IPS DF 6.9 (cell line): ENCODE measurements at regions not wholly inside any gene's neighbourhood (a gene's known extent, or its start where the extent isn't known, plus 50 kb on each side); places are given as distances from the start of the nearest gene placed in this dataset.

Experiments used
- DNase-seq: peaks from one replicate; pipeline ENCODE4 v3.0.0-alpha.2; 2013; ENCODE audit warnings: low read depth, low spot score
- H3K27ac ChIP-seq: one replicate; pipeline ENCODE4 v1.5.1; 2013; ENCODE audit warnings: low read length, control low read depth
- H3K27me3 ChIP-seq: 2 replicates; pipeline ENCODE4 v1.6.1; 2013; ENCODE audit warnings: mild to moderate bottlenecking, low read length; ENCODE audit not compliant: control insufficient read depth, insufficient read depth
- H3K36me3 ChIP-seq: 2 replicates; pipeline ENCODE4 v1.6.1; 2013; ENCODE audit warnings: low read length; ENCODE audit not compliant: control insufficient read depth, insufficient read depth
- H3K4me1 ChIP-seq: 2 replicates; pipeline ENCODE4 v1.6.1; 2013; ENCODE audit warnings: low read length; ENCODE audit not compliant: control insufficient read depth, insufficient read depth
- H3K4me3 ChIP-seq: 2 replicates; pipeline ENCODE4 v1.5.1; 2013; ENCODE audit warnings: mild to moderate bottlenecking, low read length
- H3K9me3 ChIP-seq: 2 replicates; pipeline ENCODE4 v1.6.1; 2013; ENCODE audit warnings: low read length, inconsistent platforms; ENCODE audit not compliant: control insufficient read depth, insufficient read depth
- WGBS: extraction: QIAGEN DNeasy Blood & Tissue Kit; methylation state at CpG from one replicate; pipeline ENCODE4 v1.1.7; 2013; ENCODE audit warnings: mixed read lengths, missing lambda C conversion rate; ENCODE audit not compliant: insufficient read length, insufficient coverage; 5-methylcytosine and 5-hydroxymethylcytosine counted together

GRCh38 chr13:30034458-30034795 is 184.0 kb upstream of the UBL3 start:
- WGBS: no CpG with 5 or more reads among the region's 3 CpGs
- no peaks in the 10 kb centered on the region for H3K9me3 ChIP-seq
- H3K36me3 ChIP-seq: no peaks in the 10 kb centered on the region
- H3K27me3 ChIP-seq: no peaks in the 10 kb centered on the region
- no peaks in the 10 kb centered on the region for H3K4me1 ChIP-seq
- no peak for DNase-seq
- no peak overlapping the region for H3K4me3 ChIP-seq
- H3K27ac ChIP-seq: no peak overlapping the region

DNA sequence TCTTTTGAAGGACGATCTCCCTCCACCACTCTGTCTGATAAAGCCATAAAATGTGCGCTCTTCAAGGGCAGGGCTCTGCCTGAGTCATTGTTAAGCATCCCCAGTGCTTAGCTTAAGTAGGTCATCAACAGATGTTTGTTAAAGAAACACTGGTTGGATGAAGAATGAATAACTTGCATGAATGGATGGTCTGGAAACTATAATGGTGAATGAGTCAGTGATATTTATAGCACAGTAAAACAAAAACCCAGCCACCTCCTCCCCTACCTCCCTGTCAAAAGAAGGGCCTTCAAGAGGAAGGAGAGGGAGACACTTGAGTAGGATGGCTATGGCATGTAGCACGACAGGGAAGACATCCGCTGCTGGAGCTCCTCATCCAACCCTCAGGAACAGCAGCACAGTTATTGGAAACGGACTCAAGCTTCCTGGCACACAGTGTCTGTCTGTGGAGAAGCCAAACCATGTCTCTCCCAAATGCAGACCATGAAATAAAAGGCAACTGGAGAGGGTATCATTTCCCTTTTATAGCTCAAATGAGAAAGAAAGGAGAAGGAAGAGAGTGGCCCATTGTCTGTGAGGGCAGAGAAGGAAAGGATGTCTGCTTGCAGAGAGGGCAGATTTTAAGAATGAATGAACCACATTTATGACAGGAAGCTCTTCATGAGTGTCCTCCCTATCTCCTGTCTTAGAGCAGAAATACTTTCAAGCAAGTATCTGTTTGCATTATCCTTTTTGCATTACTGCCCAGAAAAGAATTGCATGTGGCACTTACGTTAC is 183.5 kb upstream of the UBL3 start:
- Histone ChIP-seq H3K4me3 (no peak overlapping the region), H3K27ac (no peak overlapping the region), H3K27me3 (no peaks in the 10 kb centered on the region), H3K4me1 (no peaks in the 10 kb centered on the region), H3K36me3 (no peaks in the 10 kb centered on the region), H3K9me3 (no peaks in the 10 kb centered on the region)
- no CpG with 5 or more reads among the region's 6 CpGs for WGBS
- no peak for DNase-seq

- Histone ChIP-seq H3K36me3 (no peaks in the 10 kb centered on the region), H3K9me3 (no peaks in the 10 kb centered on the region), H3K27ac (no peak overlapping the region), H3K4me1 (no peaks in the 10 kb centered on the region), H3K27me3 (no peaks in the 10 kb centered on the region), H3K4me3 (no peak overlapping the region)
- no peak for DNase-seq
- no CpG with 5 or more reads among the region's 4 CpGs for WGBS
These were observed 181.8 kb upstream of the UBL3 start for GRCh38 chr13:30032263-30032662.

DNA sequence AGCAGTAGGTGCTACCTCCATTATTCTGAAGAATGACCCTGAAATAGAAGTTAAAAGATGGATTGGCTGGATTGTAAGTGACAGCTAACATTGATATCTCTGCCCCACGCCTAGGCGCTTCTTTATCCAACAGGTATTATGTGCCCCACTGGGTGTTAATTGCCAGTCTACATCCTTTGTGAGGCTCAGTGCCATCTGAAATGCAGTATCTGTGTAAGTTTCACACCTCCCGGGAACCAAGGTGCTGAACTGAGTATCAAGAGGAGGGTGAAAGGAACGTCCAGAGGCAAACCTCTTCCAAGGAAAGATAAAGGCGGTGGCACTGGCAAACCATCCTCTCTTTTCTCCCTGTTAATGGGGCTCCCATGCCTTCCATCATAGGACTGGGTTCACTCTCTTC is 181.1 kb upstream of the UBL3 start:
- H3K27me3 ChIP-seq: no peaks in the 10 kb centered on the region
- H3K36me3 ChIP-seq: no peaks in the 10 kb centered on the region
- no peak overlapping the region for H3K4me3 ChIP-seq
- no peaks in the 10 kb centered on the region for H3K4me1 ChIP-seq
- H3K27ac ChIP-seq: no peak overlapping the region
- DNase-seq: no peak
- no CpG with 5 or more reads among the region's 5 CpGs for WGBS
- H3K9me3 ChIP-seq: no peaks in the 10 kb centered on the region

- no peak for DNase-seq
- Histone ChIP-seq H3K36me3 (no peaks in the 10 kb centered on the region), H3K4me3 (no peak overlapping the region), H3K4me1 (no peaks in the 10 kb centered on the region), H3K27ac (no peak overlapping the region), H3K9me3 (no peaks in the 10 kb centered on the region), H3K27me3 (no peaks in the 10 kb centered on the region)
- WGBS: no CpG with 5 or more reads among the region's 4 CpGs
These were observed 179.8 kb upstream of the UBL3 start for GRCh38 chr13:30030141-30030750.

- WGBS: no CpG with 5 or more reads among the region's 6 CpGs
- no peak overlapping the region for H3K4me3 ChIP-seq
- H3K4me1 ChIP-seq: no peaks in the 10 kb centered on the region
- no peak overlapping the region for H3K27ac ChIP-seq
- DNase-seq: no peak
- H3K36me3 ChIP-seq: no peaks in the 10 kb centered on the region
- no peaks in the 10 kb centered on the region for H3K27me3 ChIP-seq
- H3K9me3 ChIP-seq: no peaks in the 10 kb centered on the region
These were observed 177.4 kb upstream of the UBL3 start for GRCh38 chr13:30027569-30028455.

DNA sequence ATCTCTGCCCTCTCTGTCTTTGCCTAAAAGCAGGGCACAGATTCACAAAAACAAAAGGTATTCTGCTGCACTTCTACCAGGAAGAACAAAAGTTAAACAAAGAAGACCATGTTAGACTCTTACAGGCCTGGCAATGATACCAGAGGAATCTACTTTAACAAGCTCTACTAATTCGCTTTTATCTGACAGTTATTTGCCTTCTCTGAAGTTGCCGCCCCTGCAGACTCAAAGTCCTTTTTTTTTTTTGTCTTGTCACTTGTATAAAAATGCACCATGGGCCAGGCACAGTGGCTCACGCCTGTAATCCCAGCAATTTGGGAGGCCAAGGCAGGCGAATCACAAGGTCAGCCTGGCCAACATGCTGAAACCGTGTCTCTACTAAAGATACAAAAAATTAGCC is 176.5 kb upstream of the UBL3 start:
- no peak overlapping the region for H3K27ac ChIP-seq
- DNase-seq: no peak

DNA sequence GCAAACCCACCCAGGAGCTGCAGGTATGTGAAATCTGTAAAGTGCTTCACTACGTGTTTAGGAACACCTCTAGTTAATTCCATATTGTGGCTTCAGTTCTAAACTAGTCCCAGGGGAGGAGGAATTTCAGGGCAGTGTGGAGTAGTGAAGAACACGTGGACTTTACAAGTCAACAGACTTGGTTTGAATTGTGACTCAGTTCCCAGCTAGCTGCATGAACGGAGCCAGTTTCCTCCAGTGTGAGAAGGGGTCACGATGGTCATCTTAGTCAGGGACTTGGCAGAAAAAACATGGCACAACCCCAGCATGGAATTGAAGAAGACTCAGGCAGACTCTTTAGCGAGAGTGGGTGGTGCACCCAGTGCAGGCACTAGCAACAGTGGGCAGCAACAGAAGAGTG is 175.7 kb upstream of the UBL3 start:
- Histone ChIP-seq H3K27ac (no peak overlapping the region), H3K36me3 (no peaks in the 10 kb centered on the region), H3K4me3 (no peak overlapping the region), H3K9me3 (no peaks in the 10 kb centered on the region), H3K27me3 (no peaks in the 10 kb centered on the region), H3K4me1 (no peaks in the 10 kb centered on the region)
- no CpG with 5 or more reads among the region's 5 CpGs for WGBS
- DNase-seq: no peak

More for the DNA sequence above, 176.5 kb upstream of the UBL3 start:
- Histone ChIP-seq H3K9me3 (no peaks in the 10 kb centered on the region), H3K27me3 (no peaks in the 10 kb centered on the region), H3K36me3 (no peaks in the 10 kb centered on the region), H3K4me3 (no peak overlapping the region), H3K4me1 (no peaks in the 10 kb centered on the region)
- no CpG with 5 or more reads among the region's 5 CpGs for WGBS

DNA sequence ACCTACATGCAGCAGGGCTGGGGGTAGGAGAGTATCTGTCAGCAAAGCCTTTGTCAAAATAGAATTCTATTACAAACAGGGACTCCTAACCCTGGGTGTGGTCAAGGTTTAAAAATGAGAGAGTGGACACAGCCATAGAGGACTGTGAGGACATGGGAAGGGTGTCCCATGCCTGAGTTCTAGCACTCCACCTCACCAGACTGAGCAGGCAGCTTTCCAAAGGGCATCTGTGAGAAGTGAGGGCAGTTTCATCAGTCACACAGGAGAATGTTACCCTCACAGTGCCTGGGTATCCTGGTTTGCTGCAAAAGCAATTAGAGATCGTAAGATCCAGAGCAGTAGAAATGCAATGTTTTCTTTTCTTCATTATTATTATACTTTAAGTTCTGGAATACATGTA is 174.9 kb upstream of the UBL3 start:
- WGBS: no CpG with 5 or more reads among the region's 1 CpG
- Histone ChIP-seq H3K36me3 (no peaks in the 10 kb centered on the region), H3K4me3 (no peak overlapping the region), H3K4me1 (no peaks in the 10 kb centered on the region), H3K9me3 (no peaks in the 10 kb centered on the region), H3K27ac (no peak overlapping the region), H3K27me3 (no peaks in the 10 kb centered on the region)
- DNase-seq: no peak

DNA sequence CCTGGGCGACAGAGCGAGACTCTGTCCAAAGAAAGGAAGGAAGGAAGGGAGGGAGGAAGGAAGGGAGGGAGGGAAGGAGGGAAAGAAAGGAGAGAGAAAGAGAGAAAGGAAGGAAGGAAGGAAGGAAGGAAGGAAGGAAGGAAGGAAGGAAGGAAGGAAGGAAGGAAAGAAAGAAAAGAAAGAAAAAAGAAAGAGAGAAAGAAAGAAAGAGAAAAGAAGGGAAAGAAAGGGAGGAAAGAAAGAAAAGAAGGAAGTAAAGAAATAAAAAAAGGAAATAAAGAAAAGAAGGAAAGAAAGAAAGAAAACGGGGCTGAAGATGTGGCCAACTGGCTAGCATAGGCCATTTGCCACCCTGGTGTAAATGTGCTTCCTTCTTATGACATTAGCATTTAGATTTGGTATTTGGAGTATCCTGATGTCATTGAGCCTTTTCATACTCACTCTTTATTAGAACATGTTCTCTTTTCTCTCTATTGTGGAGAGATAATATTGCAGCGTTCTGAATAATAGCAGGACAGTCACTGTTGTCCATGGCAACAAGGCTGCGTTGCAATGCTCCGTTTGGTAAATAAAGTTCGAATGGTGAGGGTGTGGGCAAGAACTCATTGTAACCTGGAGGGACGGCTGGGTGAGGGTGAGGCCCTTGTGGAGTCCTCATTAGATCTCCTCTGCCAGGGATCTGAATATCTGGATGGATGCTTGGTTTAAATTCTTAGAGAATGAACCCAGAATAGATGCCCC is 173.9 kb upstream of the UBL3 start:
- H3K4me3 ChIP-seq: no peak overlapping the region
- H3K9me3 ChIP-seq: no peaks in the 10 kb centered on the region
- no peaks in the 10 kb centered on the region for H3K27me3 ChIP-seq
- peaks cover 2% of the 10 kb centered on the region; the same call in 1 of the 2 replicates for H3K4me1 ChIP-seq
- no peaks in the 10 kb centered on the region for H3K36me3 ChIP-seq
- no peak for DNase-seq
- WGBS: 100% methylated on average over 1 of the region's 8 CpGs
- H3K27ac ChIP-seq: no peak overlapping the region
